ENCODE measurements at regions not wholly inside any gene's neighbourhood (a gene's known extent, or its start where the extent isn't known, plus 50 kb on each side); places are given as distances from the start of the nearest gene placed in this dataset.
"Not testable (repeated sequence)": the region's sequence is repeated elsewhere in the genome, so short reads cannot be mapped to it uniquely, and the experiment has no call there.

GRCh38 chr6:12635813-12636212, 80.8 kb upstream of the PHACTR1 start:
- no peak for DNase-seq

GRCh38 chr6:12636336-12636735, 80.2 kb upstream of the PHACTR1 start:
- DNase-seq, result no peak

GRCh38 chr6:12637960-12638641, 78.5 kb upstream of the PHACTR1 start:
- DNase-seq, result no peak

GRCh38 chr6:12640438-12640837, 76.1 kb upstream of the PHACTR1 start:
- no peak for DNase-seq

- not testable (repeated sequence) for DNase-seq
These were observed 74.8 kb upstream of the PHACTR1 start for GRCh38 chr6:12641785-12642184.

GRCh38 chr6:12645941-12646340, 70.6 kb upstream of the PHACTR1 start:
- DNase-seq, result no peak

- DNase-seq, result no peak
These were observed 68.4 kb upstream of the PHACTR1 start for GRCh38 chr6:12648171-12648570.

GRCh38 chr6:12649325-12649724, 67.2 kb upstream of the PHACTR1 start:
- DNase-seq, result no peak

- DNase-seq, result no peak
These were observed 63.1 kb upstream of the PHACTR1 start for GRCh38 chr6:12653486-12653885.

GRCh38 chr6:12654107-12654506, 62.5 kb upstream of the PHACTR1 start:
- no peak for DNase-seq

- no peak for DNase-seq
These were observed 62.1 kb upstream of the PHACTR1 start for GRCh38 chr6:12654514-12654913.

GRCh38 chr6:12656906-12657305, 59.7 kb upstream of the PHACTR1 start:
- no peak for DNase-seq

GRCh38 chr6:12657884-12658283, 58.7 kb upstream of the PHACTR1 start:
- DNase-seq, result no peak

- DNase-seq, result no peak
These were observed 55.0 kb upstream of the PHACTR1 start for GRCh38 chr6:12661432-12662089.

Measured in midbrain (tissue), 1 donor.